NCI-H446 treated with DMSO at 0.1 percent for 48 hours (cell line): ENCODE measurements at regions not wholly inside any gene's neighbourhood (a gene's known extent, or its start where the extent isn't known, plus 50 kb on each side); places are given as distances from the start of the nearest gene placed in this dataset.

Experiments used
- DNase-seq: peaks from one replicate; lab custom pipeline; 2025; lab: John Stamatoyannopoulos, UW

DNA sequence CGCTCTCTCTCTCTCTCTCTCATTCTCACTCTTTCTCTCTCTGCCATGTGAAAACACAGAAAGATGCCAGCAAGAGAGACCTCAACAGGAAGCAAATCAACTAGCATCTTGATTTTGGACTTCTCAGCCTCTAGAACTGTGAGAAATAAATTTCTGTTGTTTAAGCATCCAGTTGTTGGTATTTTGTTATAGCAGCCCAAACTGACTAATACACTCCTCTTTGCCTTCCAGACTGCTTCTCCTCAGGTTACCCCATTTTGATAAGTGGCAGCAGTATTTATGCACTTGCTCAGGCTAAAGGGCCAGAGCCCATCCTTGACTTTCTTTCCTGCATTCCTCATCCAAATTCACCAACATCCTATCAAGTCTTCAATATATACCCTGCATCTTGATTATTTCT, 76.6 kb upstream of the NANOGP8 start:
- no peak for DNase-seq

DNA sequence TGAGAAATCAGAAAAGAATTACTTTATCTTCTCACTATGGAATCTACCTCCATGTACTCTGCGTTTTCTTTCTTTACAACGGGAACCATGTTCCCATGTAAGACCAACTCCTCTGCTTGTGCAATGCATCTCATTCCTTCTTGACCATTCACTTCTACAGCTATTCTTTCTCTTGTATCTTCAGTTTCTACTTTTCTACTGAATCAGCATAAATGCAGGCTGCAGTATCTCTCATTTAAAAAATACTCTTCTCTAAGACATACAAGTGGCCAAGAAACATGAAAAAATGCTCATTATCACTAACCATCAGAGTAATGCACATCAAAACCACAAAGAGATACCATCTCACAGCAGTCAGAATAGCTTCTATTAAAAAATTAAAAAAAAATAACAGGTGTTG, 74.1 kb upstream of the NANOGP8 start:
- no peak for DNase-seq

DNA sequence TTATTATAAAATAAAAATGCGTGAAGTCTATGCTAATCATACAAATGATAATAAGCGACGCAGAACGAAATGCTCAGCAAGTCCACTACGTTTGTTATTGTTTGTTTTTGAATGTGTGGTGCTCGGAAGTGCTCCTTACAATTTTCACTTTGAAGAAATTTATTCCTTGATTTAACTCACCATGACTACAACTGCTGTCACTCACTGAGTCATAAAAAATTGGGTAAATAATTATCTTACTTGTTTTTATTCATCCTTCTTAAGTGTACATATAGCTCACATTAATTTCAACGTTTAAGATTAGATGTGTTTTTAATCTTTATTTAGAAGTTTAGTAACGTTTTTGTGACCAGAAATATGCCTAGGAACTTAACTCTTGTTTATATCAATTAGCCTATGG, 66.7 kb upstream of the NANOGP8 start:
- DNase-seq = no peak

DNA sequence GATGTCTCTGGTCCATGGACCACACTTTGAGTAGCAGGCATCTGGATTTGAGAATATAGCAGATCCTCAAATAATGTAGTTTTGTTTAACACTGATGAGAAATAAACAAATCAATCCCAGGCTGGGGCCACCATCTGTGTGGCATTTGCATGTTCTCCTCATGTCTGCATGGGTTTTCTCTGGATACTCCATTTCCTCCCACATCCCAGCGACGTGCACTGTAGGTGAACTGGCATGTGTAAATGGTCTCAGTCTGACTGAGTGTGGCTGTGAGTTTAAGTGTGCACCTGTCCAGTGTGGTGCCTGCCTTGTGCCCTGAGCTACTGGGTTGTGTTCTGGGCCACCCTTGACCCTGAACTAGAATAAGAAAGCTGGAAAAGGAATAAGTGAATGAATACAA, 66.3 kb upstream of the NANOGP8 start:
- DNase-seq = no peak

DNA sequence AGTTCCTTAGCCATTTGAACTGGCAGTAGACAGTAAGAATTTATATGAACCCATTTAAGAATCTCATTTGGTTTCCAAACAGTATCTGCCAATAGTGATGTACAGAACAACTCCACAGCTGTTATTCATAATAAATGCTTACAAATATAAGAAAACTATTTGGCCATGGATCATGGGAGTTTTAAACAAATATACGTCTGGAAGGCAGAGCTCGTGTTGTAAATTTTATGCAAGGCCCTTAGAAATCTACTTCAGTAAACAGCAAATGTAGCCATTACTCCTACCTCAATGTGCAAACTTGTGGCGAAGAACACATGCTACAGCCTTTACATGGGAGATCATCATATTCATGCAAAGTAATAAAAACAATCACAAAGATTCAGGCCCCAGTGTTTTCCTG, 65.3 kb upstream of the NANOGP8 start:
- DNase-seq = no peak

DNA sequence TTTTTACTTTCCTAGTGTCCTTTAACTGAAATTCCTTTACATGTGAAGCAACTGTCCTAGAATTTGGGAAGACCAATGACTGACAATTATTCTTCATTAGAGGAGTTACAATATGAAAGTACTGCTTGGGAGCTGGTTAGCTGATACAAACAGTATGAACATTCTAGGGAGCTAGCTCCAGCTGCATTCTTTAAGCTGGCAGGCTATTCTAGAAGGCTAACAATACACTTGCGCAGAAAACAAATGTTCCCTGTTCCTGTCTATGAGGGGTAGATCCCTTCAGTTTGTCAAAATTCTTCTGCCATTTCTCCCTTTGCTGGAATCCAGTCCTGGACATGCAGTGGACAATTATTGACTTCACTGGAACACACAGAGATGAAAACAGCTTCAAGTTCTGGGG, 60.2 kb upstream of the NANOGP8 start:
- DNase-seq = no peak

DNA sequence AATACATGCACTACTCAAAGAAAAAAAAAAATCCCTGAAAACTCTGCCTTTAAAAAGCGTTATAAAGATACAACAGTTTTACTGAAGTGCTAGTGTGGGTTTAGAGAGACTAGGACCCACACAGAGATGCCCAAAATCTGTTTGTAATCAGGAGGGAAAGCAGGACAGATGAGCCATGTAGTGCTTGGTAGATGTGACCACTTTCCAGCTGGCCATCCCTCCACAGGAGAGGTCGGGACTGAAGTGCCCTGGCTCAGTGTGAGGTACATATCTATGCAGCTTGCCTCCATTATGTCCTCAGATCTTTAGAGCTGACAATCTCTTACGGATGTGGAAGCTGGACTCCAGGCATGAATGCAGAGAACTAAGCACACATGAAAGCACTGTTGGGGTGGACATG, 57.5 kb upstream of the NANOGP8 start:
- DNase-seq = no peak

DNA sequence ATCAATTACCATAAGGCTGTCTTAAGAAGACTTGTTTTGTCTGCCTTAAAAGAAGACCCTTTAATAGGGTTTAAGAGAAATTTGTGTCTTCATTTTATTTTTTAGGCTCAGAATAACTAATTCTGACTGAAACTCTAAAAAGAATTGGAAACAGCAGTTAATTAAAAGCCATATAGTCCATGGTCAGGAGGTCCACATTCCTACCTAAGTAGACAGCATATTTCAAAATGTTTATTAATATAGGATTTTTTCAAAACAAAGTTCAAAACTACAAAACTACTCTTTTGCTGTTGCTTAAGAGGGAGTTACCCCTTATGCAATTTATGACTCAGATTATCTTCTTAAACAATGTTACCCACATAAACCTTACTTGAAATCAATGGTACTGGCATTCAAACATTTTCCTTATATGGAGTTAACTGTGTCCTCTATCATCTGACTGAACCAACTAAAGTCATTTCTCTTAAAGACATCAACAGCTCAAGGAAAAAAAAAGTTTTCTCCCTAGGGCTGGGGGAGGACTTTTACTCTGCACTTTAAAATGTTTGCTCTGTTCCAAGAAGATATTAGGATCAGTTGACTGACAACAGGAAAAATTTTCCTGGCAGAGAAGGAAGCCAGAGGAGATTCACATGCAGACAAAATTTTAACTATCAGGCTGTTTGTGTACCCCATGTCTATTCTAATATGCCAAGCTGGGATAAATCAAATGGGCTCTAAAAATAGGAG, 56.8 kb upstream of the NANOGP8 start:
- DNase-seq = no peak

DNA sequence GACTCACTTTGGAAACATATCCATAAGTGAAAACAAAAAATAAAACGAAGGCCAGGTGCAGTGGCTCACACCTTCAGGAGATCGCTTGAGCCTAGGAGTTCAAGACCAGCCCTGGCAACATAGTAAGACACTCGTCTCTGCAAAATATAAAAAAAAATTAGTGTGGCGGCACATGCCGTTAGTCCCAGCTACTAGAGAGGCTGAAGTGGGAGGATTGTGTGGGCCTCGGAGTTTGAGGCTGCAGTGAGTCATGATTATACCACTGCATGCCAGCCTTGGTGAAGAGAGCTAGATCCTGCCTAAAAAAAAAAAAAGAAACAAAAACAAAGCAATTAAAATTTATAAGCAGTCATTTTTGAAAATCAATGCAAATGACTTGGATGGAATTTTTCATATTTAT, 54.7 kb upstream of the NANOGP8 start:
- DNase-seq = no peak

DNA sequence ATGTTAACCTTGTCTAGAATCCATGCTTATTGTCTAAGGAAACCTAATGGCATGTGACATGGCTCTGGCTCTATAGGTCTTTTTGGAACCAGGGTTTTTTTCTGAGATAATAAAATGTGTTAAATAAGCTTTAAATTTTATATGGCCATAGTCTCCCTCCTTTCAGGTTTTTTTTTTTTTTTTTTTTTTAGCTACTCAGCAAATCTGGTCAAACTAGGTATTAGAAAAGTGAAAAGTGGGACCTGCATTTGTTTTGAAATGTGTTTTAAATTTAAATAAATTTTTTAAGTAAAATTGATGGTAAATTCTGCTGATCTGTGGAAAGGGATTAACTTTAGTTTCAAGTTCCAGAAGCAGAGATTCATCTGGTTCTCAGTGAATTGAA, 52.1 kb upstream of the NANOGP8 start:
- DNase-seq = no peak

DNA sequence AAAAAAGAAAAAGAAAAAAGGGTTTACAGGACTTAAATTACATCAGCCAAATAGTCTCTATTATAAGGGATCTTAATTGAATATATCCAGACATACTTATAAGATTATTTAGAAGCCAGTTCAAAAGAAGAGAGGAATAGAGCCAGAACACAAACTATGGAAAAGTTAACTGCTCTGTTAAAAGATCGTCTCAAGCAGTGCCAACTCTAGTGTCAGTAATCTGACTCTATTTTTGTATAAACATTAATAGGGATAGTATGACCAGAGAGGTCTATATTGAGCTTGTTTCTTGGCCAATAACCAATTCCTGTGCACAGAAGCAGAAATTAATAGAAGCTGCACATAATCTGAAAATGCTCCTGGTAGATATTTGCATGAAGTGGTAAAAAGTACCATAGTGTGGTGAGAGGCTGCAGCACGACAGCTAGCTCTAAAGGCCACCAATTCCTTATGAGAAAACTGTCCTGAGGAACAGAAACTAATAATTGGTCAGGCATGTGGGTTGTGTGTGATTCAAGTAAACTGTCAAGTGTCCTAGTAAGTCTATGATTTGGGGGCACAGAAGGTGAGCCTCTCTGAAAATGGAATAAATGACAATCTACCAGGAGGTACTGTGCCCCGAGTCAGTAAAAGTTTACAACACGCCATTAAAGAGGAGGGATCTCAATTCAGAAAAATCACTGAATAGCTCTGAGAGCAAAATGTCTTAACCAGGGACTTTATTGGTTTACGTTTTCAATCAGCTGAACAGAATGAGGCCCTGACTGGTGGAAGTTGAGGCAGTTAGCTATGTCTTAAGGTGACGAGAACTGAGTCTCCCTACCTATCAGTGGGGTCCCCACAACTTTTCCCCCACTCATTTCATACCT, 51.5 kb upstream of the NANOGP8 start:
- no peak for DNase-seq
